ENCODE measurements at regions not wholly inside any gene's neighbourhood (a gene's known extent, or its start where the extent isn't known, plus 50 kb on each side); places are given as distances from the start of the nearest gene placed in this dataset.

DNA sequence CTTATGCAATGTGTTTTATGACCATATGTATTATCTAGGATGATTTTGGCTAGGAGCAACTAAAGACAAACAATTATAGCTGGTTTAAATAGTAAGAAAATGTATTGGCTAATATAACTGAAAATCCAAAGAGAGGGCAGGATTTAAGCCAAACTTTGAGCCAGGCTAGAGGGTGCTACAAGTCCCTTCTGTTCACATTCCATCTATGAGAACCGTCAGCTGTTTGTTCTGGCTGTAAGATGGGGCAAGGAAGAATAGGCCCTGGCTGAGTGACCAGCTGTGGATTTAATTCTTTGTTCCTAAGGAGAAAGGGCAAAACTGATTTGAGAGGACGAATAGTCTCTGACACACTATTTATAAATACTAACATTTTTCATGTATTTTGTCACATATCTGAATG lies 79.2 kb upstream of the UGT8 start:
- H3K4me1 Mint-ChIP-seq = no peaks in the 10 kb centered on the region
- ATAC-seq (replicated peaks; ENCODE audit: extremely low read depth, poor library complexity, severe bottlenecking) (no peak), DNase-seq (ENCODE audit: low spot score in 2 of 2) (no peak)
- H3K4me3 Mint-ChIP-seq = no peak overlapping the region
- H3K27me3 Mint-ChIP-seq = no peaks in the 10 kb centered on the region
- no peak overlapping the region for H3K27ac Mint-ChIP-seq (ENCODE audit: low read depth)
- no peaks in the 10 kb centered on the region for H3K36me3 Mint-ChIP-seq (ENCODE audit: insufficient read depth)
- no peaks in the 10 kb centered on the region for H3K9me3 Mint-ChIP-seq

DNA sequence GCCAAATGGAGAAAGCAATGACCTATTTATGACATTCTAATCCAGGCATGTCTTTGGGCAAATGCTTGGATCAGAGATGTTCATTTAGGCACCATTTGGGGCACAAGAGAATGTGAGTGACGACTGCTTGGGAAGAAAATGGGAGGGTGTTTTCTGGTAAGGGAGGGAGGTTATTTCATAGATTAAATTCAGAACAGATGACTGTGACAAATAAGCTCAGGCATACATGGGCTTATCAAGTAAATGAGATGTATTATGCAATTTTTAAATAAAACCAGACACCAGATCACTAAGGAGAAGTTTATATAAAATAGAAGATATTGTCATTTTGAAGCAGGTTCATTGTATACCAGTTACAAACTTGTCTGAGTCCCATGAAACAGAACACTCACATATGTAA lies 71.4 kb upstream of the UGT8 start:
- no peak for DNase-seq (ENCODE audit: low spot score in 2 of 2)
- Mint-ChIP-seq H3K4me3 (no peak overlapping the region), H3K27me3 (peaks cover 12% of the 10 kb centered on the region), H3K27ac (ENCODE audit: low read depth) (no peak overlapping the region), H3K36me3 (ENCODE audit: insufficient read depth) (no peaks in the 10 kb centered on the region), H3K9me3 (peaks cover 5% of the 10 kb centered on the region), H3K4me1 (no peaks in the 10 kb centered on the region)
- no peak for ATAC-seq (replicated peaks; ENCODE audit: extremely low read depth, poor library complexity, severe bottlenecking)

DNA sequence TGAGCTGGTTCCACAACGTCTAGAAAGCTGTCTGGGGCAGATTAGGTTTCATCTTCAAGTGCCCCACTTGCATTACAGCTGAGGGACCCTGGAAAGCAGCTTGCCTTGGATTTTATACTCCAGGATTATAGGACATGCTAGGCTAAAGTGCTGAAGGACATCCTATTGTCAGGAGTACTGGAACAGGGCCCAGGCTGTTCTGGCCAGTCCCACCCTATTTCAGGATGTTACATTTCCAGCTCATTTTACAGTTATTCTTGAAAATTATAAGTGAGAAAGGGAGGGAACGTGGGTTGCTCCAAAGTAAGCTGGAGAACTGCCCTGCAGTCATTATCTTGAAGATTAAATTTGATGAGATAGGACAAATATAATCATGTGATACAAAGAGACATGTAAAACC lies 71.0 kb upstream of the UGT8 start:
- H3K4me3 Mint-ChIP-seq = no peak overlapping the region
- H3K9me3 Mint-ChIP-seq = peaks cover 5% of the 10 kb centered on the region
- DNase-seq (ENCODE audit: low spot score in 2 of 2) (no peak), ATAC-seq (replicated peaks; ENCODE audit: extremely low read depth, poor library complexity, severe bottlenecking) (no peak)
- no peaks in the 10 kb centered on the region for H3K36me3 Mint-ChIP-seq (ENCODE audit: insufficient read depth)
- peaks cover 12% of the 10 kb centered on the region for H3K27me3 Mint-ChIP-seq
- H3K27ac Mint-ChIP-seq (ENCODE audit: low read depth) = no peak overlapping the region
- H3K4me1 Mint-ChIP-seq = no peaks in the 10 kb centered on the region

DNA sequence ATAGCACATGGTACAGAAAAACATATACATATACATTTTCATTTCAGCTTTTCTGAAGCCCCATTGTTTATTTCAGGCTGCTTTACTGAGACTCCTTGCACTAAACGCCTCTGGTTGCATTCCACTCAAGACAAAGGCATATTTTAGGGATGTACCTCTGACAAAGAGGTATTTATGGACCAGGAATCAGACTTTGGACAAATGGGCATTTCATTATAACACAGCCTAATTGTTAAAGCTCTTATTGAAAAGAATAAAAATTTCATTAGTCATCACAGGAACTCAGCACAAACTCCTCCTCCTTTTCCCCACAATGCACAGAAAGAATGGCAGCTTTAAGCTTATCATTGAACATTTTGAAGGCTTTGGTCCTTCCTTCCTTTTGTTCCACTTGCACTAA lies 62.9 kb upstream of the UGT8 start:
- Mint-ChIP-seq H3K36me3 (ENCODE audit: insufficient read depth) (no peaks in the 10 kb centered on the region), H3K4me1 (no peaks in the 10 kb centered on the region), H3K27me3 (no peaks in the 10 kb centered on the region), H3K4me3 (no peak overlapping the region), H3K9me3 (no peaks in the 10 kb centered on the region), H3K27ac (ENCODE audit: low read depth) (no peak overlapping the region)
- ATAC-seq (replicated peaks; ENCODE audit: extremely low read depth, poor library complexity, severe bottlenecking) = no peak
- DNase-seq (ENCODE audit: low spot score in 2 of 2) = no peak

DNA sequence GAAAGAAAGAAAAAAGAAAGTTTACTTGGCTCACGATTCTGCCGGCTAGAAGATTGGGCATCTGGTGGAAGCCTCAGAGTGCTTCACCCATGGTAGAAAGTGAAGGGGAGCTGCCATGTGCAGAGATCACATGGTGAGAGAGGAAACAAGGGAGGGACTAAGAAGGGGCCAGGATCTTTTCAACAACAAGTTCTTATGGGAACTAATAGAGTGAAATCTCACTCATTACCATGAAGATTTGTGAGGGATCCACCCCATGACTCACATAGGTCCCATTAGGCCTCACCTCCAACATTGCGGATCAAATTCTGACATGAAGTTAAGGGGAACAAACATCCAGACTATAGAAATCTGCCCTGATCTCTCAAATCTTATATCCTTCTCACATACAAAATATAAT lies 61.3 kb upstream of the UGT8 start:
- Mint-ChIP-seq H3K27me3 (no peaks in the 10 kb centered on the region), H3K27ac (ENCODE audit: low read depth) (no peak overlapping the region), H3K9me3 (no peaks in the 10 kb centered on the region), H3K4me3 (no peak overlapping the region), H3K4me1 (no peaks in the 10 kb centered on the region), H3K36me3 (ENCODE audit: insufficient read depth) (no peaks in the 10 kb centered on the region)
- no peak for DNase-seq (ENCODE audit: low spot score in 2 of 2)
- no peak for ATAC-seq (replicated peaks; ENCODE audit: extremely low read depth, poor library complexity, severe bottlenecking)

DNA sequence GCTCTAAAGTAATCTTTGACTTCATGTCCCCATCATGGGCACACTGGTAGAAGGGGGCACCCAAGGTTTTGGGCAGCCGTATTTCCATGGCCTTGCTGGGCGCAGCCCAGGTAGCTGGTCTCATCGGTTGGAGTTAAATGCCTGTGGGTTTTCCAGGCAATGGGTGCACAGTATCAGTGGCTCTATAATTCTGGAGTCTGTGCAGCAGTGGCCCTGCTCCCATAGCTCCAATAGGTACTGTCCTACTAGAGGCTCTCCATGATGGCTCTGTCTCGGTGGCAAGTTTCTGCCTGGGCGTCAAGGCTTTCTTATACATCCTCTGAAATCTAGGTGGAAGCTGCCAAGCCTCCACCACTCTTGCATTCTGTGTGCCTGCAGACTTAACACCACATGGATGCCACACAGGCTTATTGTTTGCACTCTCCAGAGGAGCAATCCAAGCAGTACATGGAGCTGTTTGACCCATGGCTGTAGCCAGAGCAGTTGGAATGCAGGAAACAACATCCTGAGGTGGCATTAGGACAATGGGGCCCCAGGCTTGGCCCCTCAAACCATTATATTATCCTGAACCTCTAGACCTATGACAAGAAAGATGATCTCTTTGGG lies 60.5 kb upstream of the UGT8 start:
- DNase-seq (ENCODE audit: low spot score in 2 of 2) = no peak
- Mint-ChIP-seq H3K27me3 (no peaks in the 10 kb centered on the region), H3K4me1 (no peaks in the 10 kb centered on the region), H3K27ac (ENCODE audit: low read depth) (no peak overlapping the region), H3K4me3 (no peak overlapping the region), H3K9me3 (no peaks in the 10 kb centered on the region), H3K36me3 (ENCODE audit: insufficient read depth) (no peaks in the 10 kb centered on the region)
- no peak for ATAC-seq (replicated peaks; ENCODE audit: extremely low read depth, poor library complexity, severe bottlenecking)

DNA sequence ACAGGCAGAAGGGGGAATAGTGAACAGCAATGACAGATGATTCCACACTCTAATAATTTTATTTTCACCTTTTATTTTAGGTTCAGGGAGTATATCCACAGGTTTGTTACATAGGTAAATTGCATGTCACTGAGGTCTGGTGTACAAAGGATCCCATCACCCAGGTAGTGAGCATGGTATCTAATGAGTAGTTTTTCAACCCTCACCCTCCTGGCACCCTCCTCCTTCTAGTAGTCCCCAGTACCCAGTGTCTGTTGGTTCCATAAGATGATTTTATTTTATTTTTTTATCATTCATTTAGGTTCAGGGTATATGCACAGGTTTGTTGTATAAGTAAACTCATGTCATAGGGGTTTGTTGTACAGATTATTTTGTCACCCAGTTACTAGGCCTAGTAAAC lies 58.6 kb upstream of the UGT8 start:
- no peak overlapping the region for H3K27ac Mint-ChIP-seq (ENCODE audit: low read depth)
- no peaks in the 10 kb centered on the region for H3K27me3 Mint-ChIP-seq
- H3K36me3 Mint-ChIP-seq (ENCODE audit: insufficient read depth) = no peaks in the 10 kb centered on the region
- ATAC-seq (replicated peaks; ENCODE audit: extremely low read depth, poor library complexity, severe bottlenecking) (no peak), DNase-seq (ENCODE audit: low spot score in 2 of 2) (no peak)
- no peaks in the 10 kb centered on the region for H3K4me1 Mint-ChIP-seq
- no peak overlapping the region for H3K4me3 Mint-ChIP-seq
- H3K9me3 Mint-ChIP-seq = no peaks in the 10 kb centered on the region

DNA sequence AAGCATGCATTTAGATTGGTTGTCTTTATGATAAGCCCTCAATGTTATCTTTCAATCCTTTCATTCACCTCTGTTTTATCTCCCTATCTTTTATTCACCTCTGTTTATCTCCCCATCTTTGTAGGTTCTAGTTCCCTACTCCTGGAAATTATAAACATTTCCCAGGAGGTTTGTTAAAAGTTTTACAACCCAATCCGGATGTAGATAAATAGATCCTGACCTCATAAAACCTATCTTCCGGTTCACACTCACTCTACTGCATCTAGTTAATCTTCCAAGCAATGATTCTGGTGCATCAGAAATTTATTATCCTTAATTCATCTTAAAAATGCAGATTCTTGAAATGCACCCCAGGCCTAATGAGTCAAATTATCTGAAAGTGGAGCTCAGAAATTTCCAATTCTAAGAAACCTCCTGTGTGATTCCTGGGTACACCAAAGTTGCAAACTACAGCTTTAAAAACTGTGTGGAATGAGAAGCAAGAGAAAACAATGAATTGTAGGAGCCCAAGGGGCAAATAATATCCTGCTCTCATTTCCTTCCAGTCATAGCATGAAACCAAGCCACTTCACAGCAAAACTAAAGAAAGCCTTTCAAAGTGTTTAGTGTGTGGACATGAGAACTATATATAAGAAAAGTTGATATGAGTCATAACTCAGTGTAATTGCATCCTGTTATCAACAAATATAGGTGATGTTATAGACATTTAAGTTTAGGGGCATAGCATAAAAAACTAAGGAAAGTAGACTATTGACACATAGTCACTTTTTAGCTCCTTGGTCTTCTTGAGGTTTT lies 51.1 kb upstream of the UGT8 start:
- no peaks in the 10 kb centered on the region for H3K9me3 Mint-ChIP-seq
- no peak overlapping the region for H3K27ac Mint-ChIP-seq (ENCODE audit: low read depth)
- no peaks in the 10 kb centered on the region for H3K36me3 Mint-ChIP-seq (ENCODE audit: insufficient read depth)
- no peaks in the 10 kb centered on the region for H3K27me3 Mint-ChIP-seq
- ATAC-seq (replicated peaks; ENCODE audit: extremely low read depth, poor library complexity, severe bottlenecking) (no peak), DNase-seq (ENCODE audit: low spot score in 2 of 2) (no peak)
- no peaks in the 10 kb centered on the region for H3K4me1 Mint-ChIP-seq
- no peak overlapping the region for H3K4me3 Mint-ChIP-seq

All from central memory CD8-positive, alpha-beta T cell (primary cell).